HG02571 (cell line): ENCODE measurements at regions not wholly inside any gene's neighbourhood (a gene's known extent, or its start where the extent isn't known, plus 50 kb on each side); places are given as distances from the start of the nearest gene placed in this dataset.
"Not testable (repeated sequence)": the region's sequence is repeated elsewhere in the genome, so short reads cannot be mapped to it uniquely, and the experiment has no call there.

Experiments used
- ATAC-seq: cut with Tn5 transposase; IDR thresholded peaks from one replicate; pipeline ENCODE4 v1.9.1; 2021; ENCODE audit warnings: mild to moderate bottlenecking, moderate library complexity; ENCODE audit not compliant: unreplicated experiment

DNA sequence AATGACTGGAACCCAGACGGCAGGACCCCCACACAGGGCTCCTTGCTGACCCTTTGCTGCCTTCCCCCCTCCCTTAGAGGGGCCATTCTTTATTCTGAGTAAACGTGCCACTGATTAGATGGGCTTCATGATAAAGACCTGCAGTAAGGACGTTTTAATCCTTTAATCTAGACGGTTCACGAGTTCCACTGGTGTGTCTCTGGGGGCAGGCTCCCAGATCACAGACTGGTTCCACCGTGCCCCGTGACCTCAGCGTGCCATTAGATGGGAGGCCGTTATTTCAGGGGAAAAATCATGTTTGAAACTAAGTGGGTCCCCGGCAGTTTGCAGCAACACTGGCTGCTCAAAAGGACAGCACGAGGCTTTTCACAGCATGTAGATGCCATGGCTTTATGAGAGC is 246.9 kb upstream of the PLGLB2 start:
- not testable (repeated sequence) for ATAC-seq

DNA sequence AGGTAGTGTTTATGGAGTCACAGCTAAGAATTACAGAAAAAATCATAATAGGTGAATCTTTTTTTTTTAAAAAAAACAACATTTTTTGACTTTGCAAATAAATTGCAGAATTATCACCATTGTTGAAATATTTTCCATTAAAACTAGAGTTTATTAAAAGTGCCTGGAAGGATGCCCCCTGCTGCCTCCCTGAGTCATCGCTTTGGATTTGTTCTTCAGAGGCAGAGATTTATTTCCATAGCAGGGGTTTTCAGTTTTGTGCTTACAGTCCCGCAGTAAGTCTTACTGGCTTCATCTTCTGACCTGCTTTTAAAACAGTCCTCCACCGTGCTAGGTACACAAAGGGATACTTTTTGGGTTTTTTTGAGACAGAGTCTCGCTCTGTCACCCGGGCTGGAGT is 244.9 kb upstream of the PLGLB2 start:
- ATAC-seq, result not testable (repeated sequence)

DNA sequence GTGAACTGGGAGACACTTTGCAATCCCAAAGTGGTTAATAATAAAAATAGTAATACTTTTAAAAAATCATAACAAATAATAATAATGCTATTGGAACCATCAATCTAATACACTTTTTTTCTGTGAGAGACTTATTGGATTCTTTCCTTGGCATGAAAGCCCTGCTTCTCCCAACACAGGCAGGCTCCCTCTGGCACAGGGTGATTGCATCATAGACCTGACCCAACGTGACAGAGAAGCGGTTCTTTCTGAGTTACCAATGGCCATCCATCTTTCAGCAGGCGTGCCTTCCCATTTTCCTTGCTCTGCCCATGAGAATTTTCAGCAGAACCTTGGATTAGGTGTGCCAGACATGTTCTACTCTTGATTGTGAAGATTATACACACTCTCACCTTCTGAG is 242.6 kb upstream of the PLGLB2 start:
- not testable (repeated sequence) for ATAC-seq

DNA sequence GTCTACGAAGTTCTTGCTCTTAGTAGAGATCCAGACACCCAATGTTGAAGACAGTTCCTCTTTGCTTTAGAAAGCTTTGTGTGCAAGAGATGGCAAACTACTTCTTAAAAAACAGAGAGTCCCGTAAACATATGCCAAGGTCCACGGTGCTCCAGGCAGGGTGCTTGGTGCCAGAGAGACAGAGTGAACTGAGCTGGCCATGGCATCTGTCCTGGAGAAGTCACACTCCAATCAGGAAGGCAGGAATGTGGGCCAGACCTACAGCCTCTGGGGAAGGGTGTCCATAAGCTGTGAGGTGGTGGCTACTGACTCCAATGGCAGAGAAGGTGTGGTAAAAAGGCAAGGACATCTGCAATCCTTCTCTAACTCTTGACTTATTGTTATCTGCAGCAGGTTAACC is 242.0 kb upstream of the PLGLB2 start:
- ATAC-seq, result not testable (repeated sequence)

DNA sequence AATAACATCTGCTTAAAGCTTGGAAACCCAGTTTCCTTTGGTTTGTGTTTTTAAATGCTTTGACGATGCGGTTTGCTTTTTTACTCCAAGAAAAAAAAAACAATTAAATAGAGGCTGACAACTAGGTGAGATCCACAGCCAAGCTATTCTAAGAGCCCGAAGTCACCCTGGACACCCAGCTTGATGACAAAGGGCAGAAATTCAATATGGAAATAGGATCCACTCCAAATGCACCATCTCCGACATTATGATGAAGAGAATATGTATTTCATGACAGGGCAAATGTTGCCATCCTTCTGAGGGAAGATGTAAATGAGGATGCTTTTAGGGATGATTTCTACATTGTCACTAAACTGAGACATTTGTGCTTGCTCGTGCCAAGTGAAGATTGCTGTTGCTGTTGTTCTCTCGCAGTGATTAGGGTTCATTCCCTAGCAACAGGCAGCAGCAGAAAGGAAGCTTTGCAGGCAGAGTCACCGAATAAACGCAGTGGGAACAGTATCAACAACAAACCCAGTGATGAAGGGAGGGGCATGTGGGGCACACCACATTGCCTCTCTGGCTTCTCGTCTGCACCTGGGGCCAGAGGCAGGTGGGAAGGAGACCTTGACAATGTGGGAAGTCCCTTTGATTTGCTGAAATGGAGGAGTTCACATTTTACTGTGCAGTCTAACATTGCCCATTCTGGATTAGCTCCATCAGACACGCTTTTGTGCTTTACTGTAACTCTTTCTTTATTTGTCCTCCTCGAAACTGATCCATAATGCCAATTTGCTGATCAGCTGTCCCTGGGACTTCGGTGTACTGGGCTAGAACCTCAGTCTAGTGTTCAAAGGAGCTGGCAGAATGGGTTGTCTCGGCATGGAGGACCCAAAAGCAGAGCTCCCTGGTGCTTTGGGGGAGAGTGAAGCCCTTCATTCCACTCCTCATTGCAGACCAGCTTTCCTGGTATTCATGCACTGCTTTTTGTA is 240.2 kb upstream of the PLGLB2 start:
- ATAC-seq, result not testable (repeated sequence)

DNA sequence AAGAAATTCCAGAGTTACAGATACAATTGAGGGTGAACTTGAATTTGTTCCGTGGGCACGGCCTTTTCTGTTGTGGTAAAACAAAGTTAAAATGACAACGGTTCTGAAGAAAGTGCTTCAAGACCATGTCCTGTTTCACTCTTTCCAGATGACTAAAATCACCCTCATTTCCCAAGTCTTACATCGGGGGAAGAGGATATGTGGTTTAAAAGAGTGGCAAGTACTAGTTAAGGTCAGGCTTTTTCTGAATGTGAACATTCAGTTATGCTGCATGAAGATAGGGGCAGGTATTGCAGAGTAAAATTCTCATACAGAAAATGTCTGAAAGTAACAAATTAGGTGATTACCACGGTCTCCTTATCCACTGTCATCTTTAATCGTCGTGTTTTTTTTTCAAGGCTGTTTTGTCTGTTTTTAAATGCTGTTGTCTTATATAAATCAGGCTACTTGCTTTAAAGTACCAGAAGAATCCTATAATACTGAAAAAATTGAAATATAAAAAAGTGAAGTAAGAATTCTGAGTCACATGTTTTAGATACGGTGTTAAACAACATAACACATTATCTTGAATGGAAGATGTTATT is 236.6 kb upstream of the PLGLB2 start:
- ATAC-seq, result not testable (repeated sequence)

DNA sequence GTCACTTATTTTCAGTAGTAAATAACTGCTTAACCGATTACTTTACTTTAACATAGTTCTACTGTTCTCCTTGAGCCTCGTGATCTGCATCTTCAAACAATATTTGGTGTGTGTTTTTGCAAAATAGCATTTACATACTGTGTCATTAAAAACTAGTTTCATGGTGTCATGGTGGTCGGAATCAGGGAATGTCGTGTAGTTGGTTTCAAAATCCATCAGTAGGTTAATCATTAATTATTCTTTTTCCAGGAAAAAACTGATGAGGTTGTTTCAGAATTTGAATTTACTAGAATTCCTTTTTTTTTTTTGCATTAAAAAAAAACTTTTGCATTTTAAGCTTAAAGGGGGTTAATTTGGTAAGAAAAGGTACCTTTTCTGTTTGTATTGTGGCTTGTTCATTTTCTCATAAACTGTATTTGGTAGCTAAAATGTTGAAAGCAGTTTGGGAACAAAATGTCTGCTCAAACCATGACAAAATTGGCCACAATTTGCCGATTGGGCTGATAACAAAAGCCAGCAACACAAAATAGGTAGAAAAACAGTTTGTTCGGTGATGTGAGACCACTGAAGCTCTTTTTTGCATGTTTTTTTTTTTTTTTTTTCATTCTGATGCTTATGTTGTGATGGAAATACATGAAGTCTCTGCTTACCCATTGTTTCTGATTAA is 234.9 kb upstream of the PLGLB2 start:
- ATAC-seq, result not testable (repeated sequence)

DNA sequence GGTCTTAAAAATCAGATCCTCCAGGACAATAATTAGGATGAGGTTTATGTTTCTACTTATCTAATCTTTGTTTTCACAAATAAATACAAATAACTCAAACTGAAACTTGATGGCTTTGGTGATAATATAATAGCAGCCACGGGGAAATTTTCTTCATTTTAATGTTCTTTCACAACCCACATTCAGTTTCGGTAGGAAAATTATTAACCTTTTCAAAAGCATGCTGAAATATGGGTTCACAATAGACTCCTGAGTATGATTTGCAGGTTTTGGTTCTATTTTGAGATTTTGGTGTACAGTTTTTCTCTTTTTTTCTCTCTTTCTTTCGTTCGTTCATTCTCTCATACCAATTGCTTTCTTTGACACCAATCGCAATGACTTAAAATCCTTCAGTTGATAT is 233.9 kb upstream of the PLGLB2 start:
- peak; percentile 50 for ATAC-seq

DNA sequence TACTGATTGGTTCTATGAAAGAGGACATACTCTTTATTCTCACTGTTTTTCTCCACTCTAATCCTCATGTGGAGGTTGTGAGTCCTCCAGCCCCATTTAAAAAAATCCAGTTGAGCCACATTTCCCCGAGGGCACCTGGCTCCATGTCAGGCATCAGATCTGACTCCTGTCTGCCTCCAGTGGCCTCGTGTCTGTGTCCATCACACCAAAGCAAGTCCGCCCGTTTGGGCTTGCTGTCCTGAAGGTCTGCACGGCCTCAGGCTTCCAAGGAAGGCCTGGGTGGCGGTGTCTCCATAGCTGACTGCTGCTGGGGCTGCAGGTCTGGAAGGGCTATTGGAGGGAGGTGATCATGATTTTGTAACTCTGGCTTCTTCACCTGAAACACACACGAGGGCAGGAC is 233.4 kb upstream of the PLGLB2 start:
- not testable (repeated sequence) for ATAC-seq

DNA sequence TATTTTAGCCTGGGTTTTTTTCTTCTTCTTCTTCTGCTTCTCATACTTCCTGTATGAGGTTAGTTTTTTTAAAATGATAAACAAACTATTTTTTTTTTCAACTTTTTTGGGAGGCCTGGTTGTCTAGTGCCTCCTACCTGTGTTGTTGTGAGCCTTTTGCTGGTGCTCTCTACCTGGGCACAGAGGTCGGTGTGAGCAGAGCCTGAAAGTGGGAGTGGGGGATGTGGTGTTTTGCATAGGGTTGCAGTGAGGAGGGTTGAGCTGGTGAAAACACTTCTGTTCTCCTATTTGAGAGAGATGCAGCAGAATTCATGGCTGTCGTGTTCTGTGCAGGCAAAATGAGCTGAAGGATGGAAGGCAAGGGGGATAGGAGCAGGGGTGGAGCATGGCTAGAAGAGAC is 232.7 kb upstream of the PLGLB2 start:
- ATAC-seq, result peak; percentile 31

DNA sequence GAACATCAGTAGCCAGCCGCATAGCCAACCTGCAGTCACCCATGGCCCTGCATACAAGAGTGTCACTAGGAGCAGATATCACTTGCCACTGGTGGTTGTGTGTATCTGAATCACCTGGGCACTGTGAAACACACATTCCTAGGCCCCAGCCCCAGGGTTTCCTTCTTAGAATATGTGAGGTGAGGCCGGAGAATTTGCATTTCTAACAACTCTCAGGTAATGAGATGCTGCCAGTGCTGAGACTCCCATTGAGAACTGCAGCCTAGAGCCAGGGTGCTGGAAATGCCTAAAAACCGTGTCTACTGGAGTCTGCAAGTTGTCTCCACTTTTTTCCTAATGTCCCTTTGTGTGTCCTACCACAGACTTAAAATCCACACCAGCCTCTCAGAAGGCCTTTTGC is 232.0 kb upstream of the PLGLB2 start:
- not testable (repeated sequence) for ATAC-seq

DNA sequence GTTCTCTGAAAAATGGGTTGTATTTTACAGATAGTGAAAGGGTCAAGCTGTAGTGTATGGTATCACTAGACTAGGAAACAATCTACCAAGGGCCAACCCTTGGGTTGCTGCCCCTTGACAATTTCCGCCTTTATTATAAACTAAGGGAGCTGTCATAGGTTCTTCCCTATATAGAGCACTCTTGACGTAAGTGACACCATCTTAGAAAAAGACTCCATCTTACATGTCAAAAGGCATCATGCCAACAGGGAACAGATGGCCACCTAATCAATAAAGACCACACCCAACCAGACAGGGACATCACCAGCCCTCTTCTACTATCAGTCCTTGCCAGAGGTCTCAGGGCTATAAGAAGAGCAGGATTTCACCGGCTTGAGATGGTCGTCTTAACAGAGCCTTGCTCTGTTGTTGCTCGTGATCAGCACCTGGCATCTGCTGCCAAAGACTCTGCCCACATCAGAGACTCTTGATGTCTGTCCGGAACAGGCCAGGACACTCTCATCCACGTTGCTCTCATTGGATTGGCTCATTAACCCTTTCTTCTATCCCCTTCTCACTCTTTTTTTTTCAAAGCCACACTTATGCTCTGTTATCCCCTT is 231.4 kb upstream of the PLGLB2 start:
- ATAC-seq, result not testable (repeated sequence)

DNA sequence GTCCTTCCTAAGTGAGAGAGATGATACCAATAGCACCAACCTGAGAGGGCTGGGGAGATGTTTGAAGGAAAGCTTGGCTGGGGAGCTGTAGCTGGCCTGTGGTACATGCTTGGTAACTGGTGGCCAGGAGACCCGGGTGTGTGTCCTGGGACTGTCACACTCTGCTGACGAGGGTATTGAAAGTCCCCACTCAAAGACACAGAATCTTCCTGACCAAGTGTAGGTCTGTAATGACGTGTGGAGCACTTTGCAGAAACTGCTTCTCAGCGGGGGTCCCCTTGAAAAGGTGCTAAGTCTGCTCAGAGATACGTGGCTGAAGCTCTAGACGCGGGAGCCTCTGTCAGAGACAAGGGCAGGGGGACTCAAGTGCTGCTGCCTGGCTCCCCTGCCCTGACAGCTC is 230.4 kb upstream of the PLGLB2 start:
- ATAC-seq, result not testable (repeated sequence)

DNA sequence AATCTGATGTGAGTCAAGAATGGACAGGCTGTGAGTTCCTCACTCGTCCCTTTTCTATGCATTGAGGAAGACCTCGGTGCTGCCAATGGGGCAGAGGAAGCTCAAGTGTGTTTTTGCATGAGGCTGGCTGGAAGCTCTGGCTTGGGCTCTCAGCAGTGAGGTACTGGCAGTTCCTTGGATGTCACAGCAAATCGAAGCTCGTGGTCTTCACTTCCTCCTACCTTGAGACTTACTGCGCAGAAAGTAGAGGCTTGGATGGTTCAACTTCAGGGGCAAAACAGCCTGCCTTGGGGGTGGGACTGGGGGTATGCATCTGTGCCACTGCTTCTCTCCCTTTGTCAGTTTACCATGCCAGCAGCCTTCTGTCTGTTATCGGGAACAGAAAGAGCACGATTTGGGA is 229.8 kb upstream of the PLGLB2 start:
- not testable (repeated sequence) for ATAC-seq

DNA sequence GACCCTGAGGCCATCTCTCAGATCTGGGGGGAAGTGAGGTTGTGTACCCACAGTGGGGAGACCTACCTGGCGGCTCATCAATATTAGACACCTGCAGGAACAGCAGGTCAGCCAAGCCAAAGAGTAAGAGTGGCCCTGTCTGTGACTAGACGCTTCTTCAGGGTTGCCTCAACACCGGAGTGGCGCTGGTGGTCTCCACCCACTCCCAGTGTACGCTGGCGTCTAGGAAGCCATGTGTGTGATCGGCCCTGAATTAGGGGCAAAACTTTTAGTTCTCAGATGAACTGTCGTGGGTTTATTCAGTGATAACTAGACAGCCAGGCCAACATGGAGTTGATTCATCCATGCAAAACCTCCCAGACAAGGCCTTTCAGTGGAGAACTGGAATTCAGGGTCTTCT is 229.3 kb upstream of the PLGLB2 start:
- ATAC-seq, result not testable (repeated sequence)

DNA sequence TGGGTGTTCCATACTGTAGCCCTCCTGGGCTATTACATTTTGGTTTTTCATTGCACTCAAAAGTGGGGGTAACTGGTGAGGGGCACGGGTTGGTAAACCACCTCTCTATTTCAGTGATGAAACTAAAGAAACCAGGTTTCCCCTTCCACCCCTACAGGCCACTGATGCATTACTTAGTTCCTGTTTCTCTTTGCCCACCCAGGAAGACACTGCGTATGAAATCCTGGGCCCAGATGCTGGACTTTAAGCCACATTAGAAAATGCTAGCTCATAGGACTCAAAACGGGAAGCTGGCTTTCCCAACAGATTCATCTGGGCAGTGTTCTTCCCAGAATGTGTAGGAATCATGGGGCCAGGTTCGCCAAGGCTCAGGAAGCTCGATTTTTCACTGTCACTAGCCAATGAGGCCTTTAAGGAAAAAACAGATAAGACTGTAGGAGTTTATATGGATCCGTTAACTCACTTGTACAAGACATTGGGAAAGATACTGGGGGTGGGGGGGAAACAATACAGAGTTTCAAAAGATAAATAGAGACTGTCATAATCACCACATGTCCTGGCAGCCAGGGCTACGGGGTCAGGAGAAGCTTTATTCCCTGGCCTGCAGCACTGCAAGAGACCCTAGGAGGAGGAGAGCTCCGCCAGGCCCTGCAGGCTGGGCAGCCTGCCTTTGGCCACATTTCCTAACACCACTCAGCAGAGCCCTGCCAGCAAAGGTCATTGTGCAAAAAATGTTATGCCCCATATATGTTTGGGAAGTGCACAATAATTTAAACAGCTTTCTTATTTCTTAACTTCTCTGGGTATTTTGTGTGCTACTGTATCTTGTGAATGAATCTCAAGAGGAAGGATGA is 228.5 kb upstream of the PLGLB2 start:
- not testable (repeated sequence) for ATAC-seq

DNA sequence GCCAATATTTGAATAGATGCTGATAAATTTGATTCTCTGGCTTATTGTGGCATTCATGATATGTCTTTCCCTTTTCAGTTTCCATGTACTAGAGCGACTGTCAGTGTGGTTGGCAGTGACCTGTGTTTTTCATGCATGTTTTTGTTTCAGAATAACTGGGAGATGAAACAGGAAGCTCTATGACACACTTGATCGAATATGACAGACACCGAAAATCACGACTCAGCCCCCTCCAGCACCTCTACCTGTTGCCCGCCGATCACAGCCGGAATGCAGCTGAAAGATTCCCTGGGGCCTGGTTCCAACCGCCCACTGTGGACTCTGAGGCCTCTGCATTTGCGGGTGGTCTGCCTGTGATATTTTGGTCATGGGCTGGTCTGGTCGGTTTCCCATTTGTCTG is 226.8 kb upstream of the PLGLB2 start:
- ATAC-seq, result peak; percentile 60

DNA sequence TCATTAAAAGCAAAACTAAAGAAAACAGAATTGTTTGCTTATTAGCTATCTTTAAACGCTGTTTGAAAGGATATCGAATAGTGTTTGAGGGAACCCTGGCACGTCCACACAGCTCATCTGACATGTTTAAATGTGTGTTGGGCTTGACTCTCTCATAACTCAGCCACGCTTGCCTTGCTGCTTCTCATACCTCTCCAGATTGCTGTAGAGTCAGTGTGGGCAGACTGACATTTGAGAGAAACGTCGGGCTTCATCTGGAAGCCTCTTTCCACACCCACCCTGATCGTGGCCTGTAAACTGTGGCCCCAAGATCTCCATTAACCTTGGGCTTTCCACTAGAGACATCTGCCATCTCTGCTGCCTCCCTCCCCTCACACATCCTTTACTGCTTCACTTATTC is 226.4 kb upstream of the PLGLB2 start:
- not testable (repeated sequence) for ATAC-seq

DNA sequence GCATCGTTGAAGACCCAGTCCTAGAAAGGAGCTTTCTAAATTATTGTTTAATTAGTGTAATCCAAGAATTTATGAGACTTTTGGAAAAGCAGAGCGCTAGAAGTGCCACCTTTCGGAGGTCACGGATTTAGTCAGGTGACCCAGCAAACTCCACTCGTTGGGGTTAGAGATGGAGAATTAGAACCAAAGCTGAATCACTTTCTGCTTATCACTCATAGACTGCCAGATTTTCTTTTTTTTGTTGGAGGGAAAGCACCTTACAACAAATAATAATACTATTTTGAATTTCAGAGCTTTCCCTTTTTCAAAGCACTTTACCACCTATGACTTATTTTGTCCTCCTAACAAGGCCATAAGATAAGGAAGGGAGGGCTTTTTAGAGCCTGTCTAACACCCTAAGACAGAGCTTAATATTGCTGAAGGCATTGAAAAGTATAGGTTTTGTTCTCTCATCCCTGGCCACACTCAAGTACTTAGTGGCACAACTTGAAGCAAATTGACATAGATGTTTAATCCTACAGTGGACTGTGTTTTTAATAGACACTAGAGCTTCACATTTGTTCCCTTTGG is 223.2 kb upstream of the PLGLB2 start:
- not testable (repeated sequence) for ATAC-seq

DNA sequence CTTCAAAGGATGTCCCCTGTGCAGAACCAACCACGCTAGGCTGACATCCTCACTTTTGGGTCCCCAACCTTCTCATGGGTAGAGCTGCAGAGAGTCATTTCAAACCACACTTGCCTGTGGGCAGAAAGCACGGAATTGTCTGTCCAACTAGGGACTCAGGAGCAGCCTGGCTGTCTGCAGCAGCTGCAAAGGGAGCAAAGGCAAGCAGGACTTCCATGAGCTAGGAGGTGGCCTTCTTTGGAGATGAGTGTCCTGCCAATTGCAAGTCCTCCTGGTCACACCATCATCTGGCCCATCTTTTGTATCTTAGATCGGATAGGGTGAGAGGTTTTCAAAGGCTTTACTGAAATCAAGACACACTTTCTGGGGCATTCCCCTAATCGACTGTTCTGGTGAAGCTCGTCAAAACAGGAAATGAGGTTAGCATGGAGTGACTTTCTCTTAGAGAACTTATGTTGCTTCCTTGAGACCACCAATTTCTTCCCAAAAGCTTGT is 222.3 kb upstream of the PLGLB2 start:
- ATAC-seq, result peak; percentile 50
